ENCODE measurements at regions not wholly inside any gene's neighbourhood (a gene's known extent, or its start where the extent isn't known, plus 50 kb on each side); places are given as distances from the start of the nearest gene placed in this dataset.

GRCh38 chr14:82244791-82245190, 711.1 kb upstream of the SEL1L start:
- Histone ChIP-seq H3K27ac (no peak overlapping the region), H3K27me3 (ENCODE audit: control insufficient read depth, insufficient read depth, low read length) (no peaks in the 10 kb centered on the region), H3K4me1 (no peaks in the 10 kb centered on the region), H2AFZ (no peak overlapping the region), H3K79me2 (no peaks in the 10 kb centered on the region), H3K9ac (no peak overlapping the region), H3K9me3 (ENCODE audit: control insufficient read depth, low read length) (no peaks in the 10 kb centered on the region), H3K36me3 (ENCODE audit: control insufficient read depth, insufficient read depth, low read length) (no peaks in the 10 kb centered on the region), H3K4me2 (ENCODE audit: low read length) (no peak overlapping the region), H3K4me3 (ENCODE audit: low read depth, low read length) (no peak overlapping the region)
- no peak for TF ChIP-seq CTCF (IDR thresholded peaks at IDR 0.05)

- no peaks in the 10 kb centered on the region for H3K36me3 ChIP-seq (ENCODE audit: control insufficient read depth, insufficient read depth, low read length)
- no peak overlapping the region for H3K4me3 ChIP-seq (ENCODE audit: low read depth, low read length)
- H3K79me2 ChIP-seq, result no peaks in the 10 kb centered on the region
Observed at GRCh38 chr14:82251494-82251893, 717.8 kb upstream of the SEL1L start.

GRCh38 chr14:82270286-82270685, 736.6 kb upstream of the SEL1L start:
- Histone ChIP-seq H3K79me2 (no peaks in the 10 kb centered on the region), H3K9me3 (ENCODE audit: control insufficient read depth, low read length) (no peaks in the 10 kb centered on the region), H3K27me3 (ENCODE audit: control insufficient read depth, insufficient read depth, low read length) (no peaks in the 10 kb centered on the region), H3K9ac (no peak overlapping the region), H3K4me2 (ENCODE audit: low read length) (no peak overlapping the region), H3K36me3 (ENCODE audit: control insufficient read depth, insufficient read depth, low read length) (no peaks in the 10 kb centered on the region), H3K27ac (no peak overlapping the region), H3K4me1 (no peaks in the 10 kb centered on the region), H3K4me3 (ENCODE audit: low read depth, low read length) (no peak overlapping the region), H2AFZ (no peak overlapping the region)
- no peak for TF ChIP-seq CTCF (IDR thresholded peaks at IDR 0.05)

More at GRCh38 chr14:82251494-82251893, 717.8 kb upstream of the SEL1L start:
- Histone ChIP-seq H3K9ac (no peak overlapping the region), H3K27me3 (ENCODE audit: control insufficient read depth, insufficient read depth, low read length) (no peaks in the 10 kb centered on the region), H3K9me3 (ENCODE audit: control insufficient read depth, low read length) (no peaks in the 10 kb centered on the region), H2AFZ (no peak overlapping the region), H3K4me1 (no peaks in the 10 kb centered on the region), H3K4me2 (ENCODE audit: low read length) (no peak overlapping the region), H3K27ac (no peak overlapping the region)
- TF ChIP-seq CTCF (IDR thresholded peaks at IDR 0.05), result no peak

GRCh38 chr14:82298811-82299210, 765.2 kb upstream of the SEL1L start:
- Histone ChIP-seq H3K9me3 (ENCODE audit: control insufficient read depth, low read length) (no peaks in the 10 kb centered on the region), H3K9ac (no peak overlapping the region), H3K4me1 (no peaks in the 10 kb centered on the region), H2AFZ (no peak overlapping the region), H3K27ac (no peak overlapping the region), H3K36me3 (ENCODE audit: control insufficient read depth, insufficient read depth, low read length) (no peaks in the 10 kb centered on the region), H3K4me2 (ENCODE audit: low read length) (no peak overlapping the region), H3K4me3 (ENCODE audit: low read depth, low read length) (no peak overlapping the region), H3K79me2 (no peaks in the 10 kb centered on the region), H3K27me3 (ENCODE audit: control insufficient read depth, insufficient read depth, low read length) (no peaks in the 10 kb centered on the region)
- no peak for TF ChIP-seq CTCF (IDR thresholded peaks at IDR 0.05)

- no peak overlapping the region for H3K4me2 ChIP-seq (ENCODE audit: low read length)
- H3K4me1 ChIP-seq, result no peaks in the 10 kb centered on the region
- TF ChIP-seq CTCF (IDR thresholded peaks at IDR 0.05), result no peak
- H3K27me3 ChIP-seq (ENCODE audit: control insufficient read depth, insufficient read depth, low read length), result no peaks in the 10 kb centered on the region
- no peaks in the 10 kb centered on the region for H3K36me3 ChIP-seq (ENCODE audit: control insufficient read depth, insufficient read depth, low read length)
- H3K79me2 ChIP-seq, result no peaks in the 10 kb centered on the region
- no peaks in the 10 kb centered on the region for H3K9me3 ChIP-seq (ENCODE audit: control insufficient read depth, low read length)
- H3K4me3 ChIP-seq (ENCODE audit: low read depth, low read length), result no peak overlapping the region
- H3K9ac ChIP-seq, result no peak overlapping the region
- H2AFZ ChIP-seq, result no peak overlapping the region
- no peak overlapping the region for H3K27ac ChIP-seq
Observed at GRCh38 chr14:82309199-82309598, 775.5 kb upstream of the SEL1L start.
